Lung (tissue), 11 donors: ENCODE measurements at regions not wholly inside any gene's neighbourhood (a gene's known extent, or its start where the extent isn't known, plus 50 kb on each side); places are given as distances from the start of the nearest gene placed in this dataset.

Experiments
- ATAC-seq: fragments of 200-7000 bp; cut with Tn5 transposase; one replicate; pipeline ENCODE4 v1.9.1; 2020; ENCODE audit warnings: moderate number of reproducible peaks; ENCODE audit not compliant: insufficient read depth, low FRiP score
- DNase-seq, 3 donors: peaks; one replicate each; pipeline ENCODE4 v3.0.0-alpha.2; 2013 to 2017
- H3K27ac ChIP-seq, 2 donors: one replicate each; pipeline ENCODE4 v1.5.1; 2013; ENCODE audit warnings: mild to moderate bottlenecking in 2 of 2, moderate library complexity in 2 of 2, control low read depth in 1 of 2, inconsistent platforms in 1 of 2, low read depth in 1 of 2, low read length in 1 of 2
- H3K27me3 ChIP-seq, 3 donors: one replicate each; pipeline ENCODE4 v1.5.1; 2013; ENCODE audit warnings: low read length in 2 of 3; ENCODE audit not compliant: control insufficient read depth in 3 of 3, insufficient read depth in 3 of 3
- H3K36me3 ChIP-seq, 4 donors: one replicate each; pipeline ENCODE4 v1.5.1; 2013; ENCODE audit warnings: low read length in 4 of 4, mild to moderate bottlenecking in 1 of 4, moderate library complexity in 1 of 4; ENCODE audit not compliant: control insufficient read depth in 4 of 4, insufficient read depth in 4 of 4
- H3K4me1 ChIP-seq, 5 donors: one replicate each; pipeline ENCODE4 v1.5.1; 2013; ENCODE audit warnings: low read length in 5 of 5, mild to moderate bottlenecking in 2 of 5, moderate library complexity in 1 of 5; ENCODE audit not compliant: control insufficient read depth in 5 of 5, insufficient read depth in 5 of 5
- H3K4me3 ChIP-seq: one replicate; pipeline ENCODE4 v1.5.1; 2013; ENCODE audit warnings: mild to moderate bottlenecking, control low read depth, moderate library complexity
- H3K9ac ChIP-seq, 2 donors: one replicate each; pipeline ENCODE4 v1.5.1; 2013; ENCODE audit warnings: low read length in 2 of 2, control low read depth in 1 of 2; ENCODE audit not compliant: insufficient read depth in 1 of 2
- H3K9me3 ChIP-seq, 4 donors: one replicate each; pipeline ENCODE4 v1.5.1; 2013; ENCODE audit warnings: low read length in 3 of 4, mild to moderate bottlenecking in 1 of 4, moderate library complexity in 1 of 4; ENCODE audit not compliant: control insufficient read depth in 4 of 4, insufficient read depth in 3 of 4
- WGBS, 2 donors: extraction: QIAGEN DNeasy Blood & Tissue Kit; methylation state at CpG; one replicate each; pipeline ENCODE4 v1.1.7; 2013; 5-methylcytosine and 5-hydroxymethylcytosine counted together
- TF ChIP-seq, protein P1 (sequence below): IDR thresholded peaks from 2 replicates; pipeline ENCODE4 v1.5.1; 2012; ENCODE audit warnings: mild to moderate bottlenecking; ENCODE audit errors: control extremely low read depth, extremely low read depth
- donor health status: control.
- donor health status: control.
- donor health status: Bipolar disorder and iron deficiency.
- donor health status: healthy.
- donor health status: DM: yes; HTN: yes; CAD: no.

DNA sequence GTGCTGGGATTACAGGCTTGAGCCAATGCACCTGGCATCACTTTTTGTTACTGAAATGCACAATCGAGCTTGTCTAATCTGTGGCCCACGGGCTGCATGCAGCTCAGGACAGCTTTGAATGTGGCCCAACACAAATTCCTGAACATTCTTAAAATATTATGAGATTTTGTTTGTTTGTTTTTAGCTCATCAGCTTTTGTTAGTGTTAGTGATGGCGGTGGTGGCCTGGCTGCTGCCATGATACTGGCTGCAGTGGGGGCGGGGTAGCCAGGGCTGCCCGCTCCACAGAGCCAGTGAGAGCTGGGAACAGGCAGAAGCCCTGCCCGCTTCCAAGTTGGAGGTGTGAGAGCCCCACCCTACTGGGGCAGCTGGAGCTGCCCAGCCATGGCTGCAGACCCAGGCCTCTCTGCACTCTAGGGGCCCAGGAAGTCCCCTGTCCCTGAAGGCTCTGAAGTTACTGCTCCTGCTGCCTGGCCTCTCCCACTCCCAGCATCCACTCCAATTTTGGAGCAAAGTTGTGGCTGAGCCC is 76.6 kb upstream of the SHB start:
- 81 to 90% methylated on average over 6 of the region's 6 CpGs for WGBS, 2 donors
- Histone ChIP-seq H3K4me1 (no peaks in the 10 kb centered on the region), H3K4me3 (no peak overlapping the region), H3K27me3 (peaks cover 0 to 3% (median 0%) of the 10 kb centered on the region in 3 donors), H3K9ac (no peak overlapping the region), H3K36me3 (no peaks in the 10 kb centered on the region), H3K9me3 (peaks cover 0 to 2% (median 0%) of the 10 kb centered on the region in 4 donors), H3K27ac (no peak overlapping the region)
- no peak for ATAC-seq
- no peak for DNase-seq
- TF ChIP-seq, protein P1, sequence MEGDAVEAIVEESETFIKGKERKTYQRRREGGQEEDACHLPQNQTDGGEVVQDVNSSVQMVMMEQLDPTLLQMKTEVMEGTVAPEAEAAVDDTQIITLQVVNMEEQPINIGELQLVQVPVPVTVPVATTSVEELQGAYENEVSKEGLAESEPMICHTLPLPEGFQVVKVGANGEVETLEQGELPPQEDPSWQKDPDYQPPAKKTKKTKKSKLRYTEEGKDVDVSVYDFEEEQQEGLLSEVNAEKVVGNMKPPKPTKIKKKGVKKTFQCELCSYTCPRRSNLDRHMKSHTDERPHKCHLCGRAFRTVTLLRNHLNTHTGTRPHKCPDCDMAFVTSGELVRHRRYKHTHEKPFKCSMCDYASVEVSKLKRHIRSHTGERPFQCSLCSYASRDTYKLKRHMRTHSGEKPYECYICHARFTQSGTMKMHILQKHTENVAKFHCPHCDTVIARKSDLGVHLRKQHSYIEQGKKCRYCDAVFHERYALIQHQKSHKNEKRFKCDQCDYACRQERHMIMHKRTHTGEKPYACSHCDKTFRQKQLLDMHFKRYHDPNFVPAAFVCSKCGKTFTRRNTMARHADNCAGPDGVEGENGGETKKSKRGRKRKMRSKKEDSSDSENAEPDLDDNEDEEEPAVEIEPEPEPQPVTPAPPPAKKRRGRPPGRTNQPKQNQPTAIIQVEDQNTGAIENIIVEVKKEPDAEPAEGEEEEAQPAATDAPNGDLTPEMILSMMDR: no peak

DNA sequence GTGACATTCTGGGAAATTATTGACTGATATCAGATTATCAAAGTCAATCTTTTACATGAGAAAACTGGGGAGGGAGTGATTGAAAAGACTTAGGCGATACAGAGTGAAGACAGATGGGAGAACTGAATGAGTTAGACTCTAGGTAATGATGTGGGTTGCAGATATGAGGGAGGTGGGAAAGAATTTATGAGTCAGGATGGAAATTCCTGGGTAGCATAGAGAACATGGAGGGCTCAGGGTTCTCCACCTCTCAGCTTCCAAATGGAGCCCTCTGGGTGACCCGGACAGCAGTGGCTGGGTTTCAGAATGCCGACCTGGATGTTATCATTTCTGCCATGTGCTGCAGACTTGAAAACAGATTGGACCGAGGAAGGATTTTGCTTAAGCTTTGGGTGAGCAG is 75.4 kb upstream of the SHB start:
- Histone ChIP-seq H3K4me3 (no peak overlapping the region), H3K9me3 (peaks cover 0 to 4% (median 0%) of the 10 kb centered on the region in 4 donors), H3K9ac (no peak overlapping the region), H3K27ac (no peak overlapping the region), H3K4me1 (no peaks in the 10 kb centered on the region), H3K27me3 (peaks cover 0 to 3% (median 0%) of the 10 kb centered on the region in 3 donors), H3K36me3 (no peaks in the 10 kb centered on the region)
- TF ChIP-seq, protein P1: no peak
- no peak for ATAC-seq
- 68 to 84% methylated on average over 4 of the region's 4 CpGs for WGBS, 2 donors
- no peak for DNase-seq

DNA sequence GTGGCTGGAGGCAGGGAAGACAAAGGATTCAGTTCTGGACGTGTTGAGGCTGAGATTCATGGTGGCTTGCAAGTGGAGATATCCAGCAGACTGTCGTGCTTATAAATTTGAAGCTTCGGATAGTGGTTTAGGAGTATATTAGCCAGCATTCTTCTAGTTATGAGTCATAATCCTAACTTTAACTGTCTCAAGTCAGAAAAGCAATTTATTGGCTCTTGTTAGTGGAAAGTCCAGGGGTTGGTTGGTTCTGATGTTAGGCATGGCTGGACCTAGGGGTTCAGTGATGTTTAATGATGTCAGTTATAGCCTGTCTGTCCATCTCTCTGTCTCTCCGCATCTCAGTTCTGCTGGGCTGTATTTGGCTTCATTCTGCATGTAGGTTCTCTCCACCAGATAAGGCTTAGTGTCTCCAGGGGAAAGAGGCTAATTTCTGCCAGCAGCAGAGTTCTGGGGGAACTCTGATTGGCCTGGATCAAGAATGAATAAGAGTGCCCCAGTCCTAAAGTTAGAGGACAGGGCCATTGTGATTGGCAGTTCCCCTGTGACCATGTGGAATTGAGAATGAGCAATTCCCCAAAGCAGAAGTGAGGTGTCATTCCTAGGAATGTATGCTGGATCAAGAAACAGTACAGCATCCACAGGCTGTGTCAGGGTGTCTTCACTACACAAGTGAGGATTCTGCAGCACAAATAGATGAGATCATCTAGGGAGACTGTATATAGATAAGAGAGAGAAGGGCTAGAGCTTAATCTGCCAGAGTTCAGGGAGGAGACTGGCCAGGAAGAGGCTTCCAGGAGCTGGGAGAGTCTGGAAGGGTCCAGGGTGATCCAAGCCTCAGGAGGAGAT is 72.9 kb upstream of the SHB start:
- peaks cover 0 to 4% (median 0%) of the 10 kb centered on the region in 4 donors for H3K9me3 ChIP-seq
- no peak overlapping the region for H3K27ac ChIP-seq
- peaks cover 0 to 3% (median 0%) of the 10 kb centered on the region in 3 donors for H3K27me3 ChIP-seq
- 62 to 63% methylated on average over 4 of the region's 4 CpGs for WGBS, 2 donors
- no peaks in the 10 kb centered on the region for H3K4me1 ChIP-seq
- H3K4me3 ChIP-seq: no peak overlapping the region
- H3K9ac ChIP-seq: no peak overlapping the region
- DNase-seq (no peak), ATAC-seq (no peak)
- no peaks in the 10 kb centered on the region for H3K36me3 ChIP-seq
- TF ChIP-seq, protein P1: no peak
